Stimulated activated CD8-positive, alpha-beta memory T cell treated with anti-CD3 and anti-CD28 coated beads, Interleukin-7, amount 100 ng/mL, for 1 hour (primary cell): ENCODE measurements at regions not wholly inside any gene's neighbourhood (a gene's known extent, or its start where the extent isn't known, plus 50 kb on each side); places are given as distances from the start of the nearest gene placed in this dataset.
"Not testable (repeated sequence)": the region's sequence is repeated elsewhere in the genome, so short reads cannot be mapped to it uniquely, and the experiment has no call there.

Experiments used
- DNase-seq, 2 donors: peaks; one replicate each; pipeline ENCODE4 v3.0.0-alpha.2; 2020; ENCODE audit warnings: low read depth in 2 of 2

DNA sequence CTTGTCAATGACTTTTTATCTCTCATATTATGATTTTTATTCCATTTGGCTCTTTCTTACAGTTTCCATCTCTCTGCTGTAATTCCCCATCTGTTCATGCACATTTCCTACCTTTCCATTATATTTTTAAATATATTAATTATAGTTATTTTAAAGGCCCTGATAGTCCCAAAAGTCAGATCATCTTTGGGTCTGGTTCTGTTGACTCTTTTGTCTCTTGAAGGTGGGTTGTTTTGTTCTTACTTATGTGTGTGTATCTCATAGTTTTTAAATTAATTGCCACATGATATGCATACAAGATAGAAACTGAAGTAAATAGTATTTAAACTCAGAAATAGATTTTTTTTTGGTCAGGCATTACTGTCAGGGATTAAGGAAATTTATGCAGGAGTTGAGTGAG is 178.0 kb upstream of the AJAP1 start:
- DNase-seq = no peak

DNA sequence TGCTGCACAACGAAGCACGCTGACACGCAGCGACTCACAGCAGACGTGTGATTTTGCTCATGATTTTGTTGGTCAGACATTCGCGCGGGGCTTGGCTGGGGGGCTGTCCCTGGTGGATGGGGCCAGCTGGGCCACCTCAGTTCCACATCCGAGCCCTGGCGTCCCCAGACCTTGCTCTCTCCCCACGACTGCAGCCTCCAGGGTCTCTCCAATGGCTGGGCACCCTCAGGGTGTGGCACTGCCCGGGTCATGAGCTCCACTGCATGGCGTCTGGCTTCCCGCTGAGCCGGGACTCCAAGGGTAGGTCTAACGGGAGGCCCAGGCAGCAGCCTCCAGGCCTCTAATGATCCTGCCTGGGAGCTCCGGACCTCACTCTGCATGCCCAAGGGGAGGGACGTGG is 173.0 kb upstream of the AJAP1 start:
- DNase-seq = no peak

DNA sequence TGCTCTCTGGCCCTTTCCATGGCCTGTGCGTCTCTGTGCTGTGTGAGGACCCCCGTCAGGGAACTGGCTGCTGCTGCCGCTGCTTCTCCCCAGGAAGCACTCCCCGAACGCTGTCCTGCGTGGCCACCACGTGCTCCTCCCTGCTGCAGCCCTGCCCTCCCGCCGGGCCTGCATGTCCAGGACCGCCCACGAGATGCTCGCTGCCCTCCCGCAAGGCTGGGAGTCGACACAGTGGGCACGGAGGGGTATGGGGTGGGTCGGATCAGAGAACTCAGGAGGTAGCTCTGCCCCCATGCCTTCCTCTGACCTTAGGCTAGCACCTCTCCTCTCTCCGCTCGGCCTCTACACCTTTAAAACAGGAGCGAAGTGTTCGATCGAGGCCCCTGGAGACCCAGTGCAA is 171.9 kb upstream of the AJAP1 start:
- DNase-seq = no peak

DNA sequence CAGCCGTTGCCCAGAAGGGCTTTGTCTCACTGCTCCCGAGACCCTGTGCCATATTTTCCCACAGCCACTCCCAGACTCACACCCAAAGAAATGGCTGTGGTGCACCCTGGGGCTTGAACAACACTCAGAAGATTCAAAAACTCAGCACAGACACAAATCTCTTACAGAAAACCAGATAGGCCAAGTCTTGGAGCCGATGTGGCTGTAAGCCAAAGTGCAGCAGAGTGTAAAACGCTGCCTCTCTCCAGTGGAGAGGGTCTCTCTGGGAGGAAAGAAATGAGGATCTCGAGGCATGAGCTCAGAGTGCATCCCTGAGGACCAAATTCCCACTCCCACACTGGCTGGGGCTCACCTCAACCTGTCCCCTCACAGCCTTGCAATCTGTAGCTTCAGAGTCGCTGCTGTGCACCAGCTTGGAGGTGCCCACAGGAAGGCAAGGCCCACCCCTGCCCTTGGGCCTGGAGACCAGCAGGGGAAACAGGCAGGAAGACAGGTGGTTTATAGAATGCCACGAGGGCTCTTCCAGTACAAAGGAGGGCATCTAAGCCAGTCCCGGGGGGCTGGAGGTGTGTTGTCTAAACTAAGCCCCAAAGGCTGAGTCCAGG is 171.3 kb upstream of the AJAP1 start:
- no peak for DNase-seq

DNA sequence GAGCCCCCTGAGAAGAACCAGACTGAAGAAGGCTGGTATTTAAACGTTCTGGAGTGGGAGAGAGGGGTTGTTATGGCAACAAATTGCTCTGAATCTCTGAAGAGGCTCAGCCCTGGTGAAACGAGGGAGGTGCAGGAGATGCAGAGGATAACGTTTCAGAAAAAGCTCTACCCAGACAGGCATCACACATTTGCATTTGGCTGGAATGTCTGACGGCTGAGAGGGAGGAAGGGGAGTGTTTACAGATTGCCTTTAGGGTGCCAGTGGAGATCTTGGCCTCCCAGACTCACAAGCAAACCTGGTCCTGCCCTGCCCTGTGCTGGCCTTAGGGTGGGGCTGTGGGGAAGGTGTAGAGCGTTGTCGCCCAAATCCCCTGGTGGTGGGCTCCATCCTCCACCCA is 169.0 kb upstream of the AJAP1 start:
- no peak for DNase-seq

DNA sequence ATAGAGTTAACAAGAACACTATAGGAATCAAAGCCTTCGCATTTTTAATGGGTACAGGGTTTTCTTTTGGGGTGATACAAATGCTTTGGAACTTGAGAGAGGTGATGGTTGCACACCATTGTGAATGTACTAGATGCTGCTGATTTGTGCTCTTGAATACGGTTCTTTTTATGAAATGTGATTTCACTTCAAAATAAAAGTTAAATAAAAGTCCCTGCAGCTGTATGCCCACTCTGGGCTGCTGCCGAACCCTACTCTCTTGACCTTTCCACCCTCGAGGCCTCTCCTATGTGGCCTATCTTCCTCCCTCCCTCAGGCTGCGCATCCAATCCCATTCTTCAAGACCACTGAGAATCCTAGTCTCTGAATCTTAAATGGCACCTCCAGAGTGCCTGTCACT is 168.5 kb upstream of the AJAP1 start:
- no peak for DNase-seq

DNA sequence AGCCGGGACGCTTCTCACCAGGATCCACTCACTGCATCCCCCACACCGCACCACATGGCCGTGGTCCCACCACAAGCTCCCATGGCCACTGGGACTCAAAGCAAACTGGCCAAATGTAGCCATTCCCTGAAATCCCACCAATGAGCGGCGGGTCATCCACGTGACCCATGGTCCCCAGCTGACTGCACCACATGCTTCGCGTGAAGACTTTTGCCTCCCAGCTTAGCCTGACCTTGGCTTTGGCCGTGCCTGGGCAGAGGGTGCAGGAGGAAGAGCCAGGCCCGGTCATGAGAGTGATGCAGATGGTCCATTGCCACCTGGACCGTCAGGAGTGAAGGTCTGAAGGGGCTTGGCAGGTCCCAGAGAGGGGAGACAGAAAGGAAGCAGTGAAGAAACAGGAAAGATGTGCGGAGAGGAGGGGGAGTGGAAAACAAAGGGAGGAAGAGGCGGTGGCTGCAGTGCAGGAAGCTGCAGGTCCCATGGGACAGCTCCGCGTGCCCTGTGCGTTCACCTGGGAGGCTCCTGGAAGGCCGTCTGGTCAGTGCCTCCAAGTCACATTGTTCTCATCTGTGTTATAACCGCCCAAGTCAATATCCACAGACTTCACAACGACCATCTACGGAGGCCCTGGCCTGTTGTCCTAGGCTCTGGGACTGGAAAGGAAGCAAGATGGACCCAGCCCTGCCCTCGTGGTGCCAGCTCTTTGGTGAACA is 167.8 kb upstream of the AJAP1 start:
- no peak for DNase-seq

DNA sequence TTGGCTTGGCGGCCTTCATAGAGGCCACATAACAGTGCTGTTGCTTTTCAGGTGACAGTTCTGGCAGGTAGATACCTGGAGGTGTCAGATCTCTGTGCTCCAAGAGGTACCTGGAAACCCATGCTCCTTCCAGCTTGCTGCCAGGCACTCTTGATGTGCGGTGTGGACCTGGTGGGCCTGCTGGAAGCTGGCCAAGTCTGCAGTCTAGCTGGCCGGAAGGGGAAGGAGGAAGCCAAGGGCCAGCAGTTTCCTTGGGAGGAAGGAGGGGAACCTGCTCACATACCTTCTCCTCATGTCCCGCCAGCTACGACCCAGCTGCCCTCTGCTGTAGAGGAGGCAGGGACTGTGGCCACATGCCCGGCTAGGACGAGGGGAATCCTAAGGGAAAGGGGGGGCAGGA is 166.4 kb upstream of the AJAP1 start:
- no peak for DNase-seq

DNA sequence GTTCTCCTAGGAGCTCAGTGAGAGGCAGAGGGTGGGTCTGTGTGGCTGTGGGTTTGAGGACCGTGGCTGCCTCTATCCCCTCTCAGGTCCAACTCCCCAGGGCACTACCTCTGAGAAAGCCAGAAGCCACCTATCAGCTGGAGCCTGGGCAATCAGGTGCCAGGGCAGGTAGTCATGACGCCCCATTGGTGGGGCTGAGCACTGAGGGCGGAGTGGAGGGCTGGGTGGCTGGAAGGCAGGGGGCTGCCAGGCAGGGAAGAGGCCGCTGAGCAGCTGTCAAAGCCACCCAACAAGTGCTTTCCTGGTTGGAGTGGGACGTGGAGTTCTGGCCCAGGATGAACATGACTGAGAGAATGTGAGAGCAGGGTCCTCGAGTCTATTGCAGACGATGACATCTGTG is 164.9 kb upstream of the AJAP1 start:
- DNase-seq = no peak

DNA sequence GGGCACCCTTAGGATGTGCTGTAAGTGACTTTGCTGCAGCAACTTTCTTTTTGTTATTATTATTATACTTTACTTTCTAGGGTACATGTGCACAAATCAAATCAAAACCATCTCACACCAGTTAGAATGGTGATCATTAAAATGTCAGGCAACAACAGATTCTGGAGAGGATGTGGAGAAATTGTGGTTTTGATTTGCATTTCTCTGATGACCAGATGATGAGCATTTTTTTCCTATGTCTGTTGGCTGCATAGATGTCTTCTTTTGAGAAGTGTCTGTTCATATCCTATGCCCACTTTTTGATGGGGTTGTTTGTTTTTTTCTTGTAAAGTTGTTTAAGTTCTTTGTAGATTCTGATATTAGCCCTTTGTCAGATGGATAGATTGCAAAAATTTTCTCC is 164.4 kb upstream of the AJAP1 start:
- not testable (repeated sequence) for DNase-seq

DNA sequence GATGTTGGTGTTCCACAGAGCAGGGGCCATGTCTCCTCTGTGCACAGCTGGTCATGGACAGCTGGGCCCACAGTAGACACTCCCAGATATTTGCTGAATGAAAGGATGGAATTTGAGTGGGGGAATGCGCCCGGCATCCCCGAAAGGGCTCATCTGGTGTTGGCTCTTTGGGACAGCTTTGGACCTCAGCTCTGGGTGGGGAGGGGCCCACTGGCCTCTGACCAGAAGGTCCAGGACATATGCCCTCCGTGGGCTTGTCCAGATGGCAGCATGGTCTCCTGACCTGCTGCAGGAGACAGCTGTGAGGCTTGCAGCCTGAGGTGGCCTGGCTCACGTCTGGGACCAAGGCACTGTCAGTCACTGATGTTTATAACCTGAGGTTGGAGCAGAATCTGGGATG is 160.4 kb upstream of the AJAP1 start:
- no peak for DNase-seq

DNA sequence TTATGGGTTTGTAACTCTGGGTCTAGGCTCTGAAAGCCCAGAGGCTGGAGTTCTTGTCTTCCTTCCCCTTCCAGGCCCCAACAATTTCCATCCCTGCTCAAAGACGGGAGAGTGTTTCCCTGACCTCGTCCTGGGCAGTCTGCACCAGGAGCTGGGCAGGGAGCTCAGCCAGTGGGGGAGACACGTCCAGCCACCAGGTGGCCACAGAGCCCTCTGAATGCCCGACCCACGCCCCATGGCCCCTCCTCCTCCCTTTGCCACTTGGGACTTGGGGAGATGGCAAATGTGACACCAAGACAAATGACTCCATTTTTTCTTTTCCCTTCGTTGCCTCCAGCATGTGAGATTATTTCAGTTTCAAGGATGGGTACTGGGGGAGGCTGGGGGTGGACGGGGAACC is 159.9 kb upstream of the AJAP1 start:
- DNase-seq = no peak

DNA sequence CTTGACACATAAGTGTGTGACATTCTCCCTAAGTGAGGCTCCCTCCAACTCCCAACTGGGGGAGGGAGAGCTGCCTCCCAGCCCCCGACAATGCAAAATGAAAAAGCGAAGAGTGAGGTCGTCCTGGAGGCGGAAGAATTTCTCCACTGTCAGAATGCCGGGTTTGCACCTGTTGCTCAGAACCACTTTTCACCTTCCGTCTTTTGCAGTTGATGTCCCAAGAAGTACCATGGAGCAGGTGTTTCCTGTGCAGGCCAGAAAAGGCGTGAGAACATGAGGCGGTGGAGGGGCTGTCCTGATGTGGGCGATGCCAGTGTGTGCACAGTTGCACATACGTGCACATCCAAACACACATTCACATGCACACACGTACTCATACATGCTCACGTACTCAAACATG is 158.6 kb upstream of the AJAP1 start:
- DNase-seq = no peak

DNA sequence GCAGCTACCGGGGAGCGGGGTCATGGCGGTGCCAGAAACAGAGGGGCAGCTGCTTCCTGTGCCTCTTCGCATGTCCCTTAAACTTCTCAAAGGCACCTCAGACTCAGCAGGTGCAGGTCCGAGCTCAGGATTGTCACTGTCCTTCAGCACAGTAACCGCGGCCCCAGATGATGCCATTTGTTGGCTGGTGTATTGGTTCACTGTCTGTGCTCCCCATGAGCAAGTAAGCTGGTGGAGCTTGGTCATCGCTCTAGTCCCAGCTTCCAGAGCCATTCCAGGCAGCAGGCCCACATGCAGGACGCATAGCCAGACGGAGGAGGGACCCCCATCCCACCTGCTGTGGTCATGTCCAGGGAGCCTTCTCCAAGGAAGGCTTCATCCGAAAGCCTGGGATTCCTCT is 154.0 kb upstream of the AJAP1 start:
- no peak for DNase-seq

DNA sequence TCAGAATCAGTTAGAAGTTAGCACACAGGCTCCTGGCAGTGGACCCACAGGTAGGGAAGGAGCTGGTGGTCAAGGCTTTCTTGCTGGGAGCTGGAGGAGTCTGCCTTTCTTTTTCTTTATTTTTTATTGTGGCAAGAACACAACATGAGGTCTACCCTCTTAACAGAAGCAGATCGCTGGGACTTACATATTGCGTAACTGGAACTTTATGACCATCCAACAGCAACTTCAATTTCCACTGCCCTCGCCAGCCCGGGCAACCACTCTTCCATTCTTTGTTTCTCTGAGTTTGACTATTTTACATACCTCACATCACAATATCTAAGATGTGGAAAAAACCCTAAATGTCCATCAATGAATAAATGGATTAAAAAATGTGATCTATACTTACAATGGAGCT is 147.8 kb upstream of the AJAP1 start:
- DNase-seq = no peak

DNA sequence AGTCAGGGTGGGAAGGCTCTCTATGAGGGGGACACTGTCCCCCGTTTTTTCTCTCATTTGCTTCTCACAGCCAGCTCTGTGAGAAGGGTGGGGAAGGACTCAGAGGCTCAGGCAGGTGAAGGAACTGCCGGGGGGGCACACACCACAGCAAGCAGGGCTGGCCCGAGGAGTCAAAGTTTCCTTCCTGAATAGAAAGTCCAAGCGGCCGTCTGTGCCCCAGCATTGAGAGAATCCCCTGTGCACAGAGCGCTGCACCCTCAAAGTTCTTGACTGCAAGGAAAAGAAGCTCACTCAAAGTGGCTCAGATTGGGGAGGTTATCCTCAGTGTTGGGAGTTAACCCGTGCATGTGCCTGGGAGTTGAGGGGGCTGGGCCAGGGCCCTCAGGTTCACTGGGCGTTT is 145.2 kb upstream of the AJAP1 start:
- no peak for DNase-seq

DNA sequence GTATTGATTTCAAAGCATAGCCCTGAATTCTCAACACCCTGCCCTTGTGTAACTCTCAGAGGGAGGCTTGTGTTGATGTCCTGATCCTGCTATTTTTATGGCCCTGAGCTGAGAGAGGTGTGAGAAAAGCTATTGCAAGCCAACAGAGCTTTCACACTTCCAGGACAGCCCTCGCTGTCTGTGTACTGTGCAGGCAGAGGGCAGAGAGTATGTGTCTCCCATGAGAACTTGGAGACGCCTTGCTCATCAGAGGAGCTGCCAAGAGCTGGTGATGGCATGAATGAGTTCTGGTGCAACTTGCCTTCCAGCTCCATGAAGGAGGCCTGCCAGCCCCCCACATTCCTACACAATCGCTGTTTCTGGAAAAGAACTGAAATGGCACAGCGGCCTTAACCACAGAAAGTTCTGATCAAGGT is 144.1 kb upstream of the AJAP1 start:
- no peak for DNase-seq

DNA sequence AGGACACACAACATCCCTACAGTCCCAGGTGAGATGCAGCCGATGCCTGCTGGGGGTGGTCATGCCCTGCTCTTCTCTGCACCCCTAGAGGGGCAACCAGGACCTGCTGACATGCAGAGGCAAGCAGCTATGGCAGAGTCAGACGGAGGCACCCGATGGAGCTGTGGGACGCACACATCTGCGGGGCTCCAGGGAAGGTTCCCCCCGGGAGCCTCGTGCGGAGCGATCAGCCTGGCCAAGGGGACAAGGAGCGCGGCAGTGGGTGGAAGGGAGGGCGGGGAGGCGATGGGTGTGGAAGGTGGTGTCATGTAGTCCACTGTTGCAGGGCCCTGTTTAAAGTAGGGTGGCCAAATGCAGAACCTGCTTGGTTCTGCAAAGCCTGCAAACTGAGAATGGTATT is 143.0 kb upstream of the AJAP1 start:
- DNase-seq = no peak

DNA sequence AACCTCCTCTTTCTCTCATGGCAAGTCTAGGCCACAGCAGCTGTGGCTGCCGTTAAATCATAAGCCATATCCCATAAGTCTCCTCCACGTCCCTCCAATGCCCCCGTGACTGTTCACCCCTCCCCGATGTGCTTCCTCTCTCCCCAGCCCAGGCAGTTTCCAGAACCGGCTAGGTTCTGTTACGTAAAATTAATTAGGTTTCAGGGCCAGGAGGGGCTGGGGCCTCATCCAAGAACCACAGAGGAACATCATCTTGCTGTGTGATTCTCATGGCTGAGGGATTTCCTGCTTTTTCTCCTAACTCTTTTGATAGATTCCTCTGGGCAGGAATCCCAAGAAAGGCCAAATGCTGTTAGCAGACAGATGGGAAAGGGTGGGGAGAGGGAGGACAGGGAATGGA is 141.8 kb upstream of the AJAP1 start:
- no peak for DNase-seq

DNA sequence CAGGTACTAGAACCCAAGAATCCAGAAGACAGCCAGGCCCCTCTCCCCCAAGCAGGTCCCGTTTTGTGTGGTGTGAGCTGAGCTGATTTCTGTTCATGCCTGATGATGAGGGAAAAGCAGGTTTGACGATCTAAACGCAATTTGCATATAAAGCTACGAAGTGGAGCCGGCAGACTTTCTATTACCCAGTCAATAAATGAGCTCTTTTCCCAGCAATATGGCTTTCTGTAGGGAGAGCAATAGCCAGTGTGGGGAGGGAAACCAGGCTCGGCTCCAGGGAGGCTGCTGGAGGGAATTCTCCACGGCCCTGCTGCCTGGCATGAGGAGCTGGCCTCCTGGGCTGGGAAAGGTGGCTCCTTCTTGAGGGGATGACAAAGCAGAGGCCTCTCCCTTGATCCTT is 140.7 kb upstream of the AJAP1 start:
- no peak for DNase-seq

DNA sequence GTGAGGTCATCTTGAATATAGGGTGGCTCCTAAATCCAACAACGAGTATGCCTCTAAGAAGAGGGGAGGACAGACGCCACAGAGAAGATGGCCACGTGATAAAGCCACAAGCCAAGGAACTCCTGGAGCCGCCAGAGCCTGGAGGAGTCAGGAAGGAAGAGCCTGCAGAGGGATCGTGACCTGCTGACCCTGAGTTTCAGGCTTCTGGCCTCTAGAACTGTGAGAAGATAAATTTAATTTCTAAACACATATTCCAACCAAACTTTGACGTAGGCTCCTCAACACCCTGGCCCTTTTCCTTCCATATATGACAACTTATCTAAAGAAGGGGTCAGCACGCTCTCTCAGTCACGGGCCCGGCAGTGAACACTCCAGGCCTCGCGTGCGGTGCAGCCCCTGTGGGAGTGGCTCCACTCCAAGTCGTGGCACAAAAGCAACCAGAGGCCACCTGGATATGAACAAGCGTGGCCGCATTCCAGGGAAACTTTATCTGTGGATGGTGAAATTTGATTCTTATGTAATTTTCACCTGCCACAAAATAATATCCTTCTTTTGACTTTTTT is 138.6 kb upstream of the AJAP1 start:
- no peak for DNase-seq

DNA sequence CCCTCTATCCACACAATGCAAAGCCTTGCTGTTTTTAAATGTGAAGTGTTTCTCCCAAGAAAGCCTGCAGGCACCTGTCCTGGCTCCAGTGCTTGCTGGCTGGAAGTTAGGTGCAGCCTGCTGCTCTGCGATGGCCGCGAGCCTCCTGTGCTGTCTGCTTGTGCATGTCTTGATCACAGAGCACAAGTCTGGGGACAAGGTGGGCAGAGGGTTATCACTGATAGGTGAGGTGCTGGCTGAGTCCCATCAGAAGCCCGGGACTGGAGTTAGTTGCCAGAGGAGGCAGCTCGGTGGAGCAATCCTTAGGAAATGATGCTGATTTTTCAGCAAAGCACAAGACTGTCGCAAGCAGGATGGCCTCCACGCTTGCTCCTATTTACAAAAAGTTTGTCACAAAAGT is 137.8 kb upstream of the AJAP1 start:
- DNase-seq = no peak

DNA sequence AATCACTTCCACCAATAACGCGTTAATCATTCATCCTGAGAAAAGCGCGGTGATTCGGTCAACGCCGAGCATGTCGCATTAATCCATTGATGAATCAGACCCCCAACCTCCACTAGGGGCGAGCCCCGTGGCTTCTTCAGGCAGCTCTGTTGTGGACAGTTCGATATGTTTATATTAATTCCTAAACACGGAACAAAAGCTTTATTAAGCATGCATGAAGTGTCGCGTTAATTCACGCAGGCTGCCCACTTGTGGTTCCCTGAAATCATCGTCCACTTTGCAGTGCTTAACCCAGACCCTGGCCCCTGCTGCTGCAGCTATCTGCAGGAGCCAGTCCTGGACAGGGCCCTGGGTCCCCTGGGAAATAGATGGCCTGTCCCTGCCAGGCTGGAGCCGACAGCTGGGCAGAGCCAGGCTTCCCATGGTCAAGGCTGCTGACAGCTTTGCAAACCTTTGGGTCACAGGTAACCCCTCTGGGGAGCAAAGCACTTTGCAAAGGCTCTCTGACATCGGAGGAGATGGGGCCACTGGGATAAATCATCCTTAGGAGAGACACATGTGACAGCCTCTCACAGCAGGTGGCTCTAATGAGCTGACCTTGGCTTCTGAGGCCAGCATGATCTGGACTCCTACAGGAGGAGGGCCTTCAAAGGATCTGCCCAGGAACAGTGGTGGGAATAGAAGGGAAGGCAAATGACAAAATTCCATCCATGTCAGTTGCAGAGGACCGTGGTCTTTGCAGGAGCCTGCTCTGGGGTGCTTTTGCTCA is 137.0 kb upstream of the AJAP1 start:
- DNase-seq = no peak
